C4-2B (cell line): ENCODE measurements at regions not wholly inside any gene's neighbourhood (a gene's known extent, or its start where the extent isn't known, plus 50 kb on each side); places are given as distances from the start of the nearest gene placed in this dataset.
"Not testable (repeated sequence)": the region's sequence is repeated elsewhere in the genome, so short reads cannot be mapped to it uniquely, and the experiment has no call there.

Source experiments
- ZFX ChIP-seq: fragments of 450-650 bp; IDR thresholded peaks from 2 replicates; pipeline ENCODE4 v1.6.1; 2017
- TF ChIP-seq, protein P1 (sequence below): fragments of 450-650 bp; conservative IDR thresholded peaks from 2 replicates; pipeline ENCODE4 v1.5.1; 2017; ENCODE audit warnings: mild to moderate bottlenecking

GRCh38 chr10:6824793-6825192 lies 244.7 kb upstream of the PRKCQ start:
- TF ChIP-seq, protein P1, sequence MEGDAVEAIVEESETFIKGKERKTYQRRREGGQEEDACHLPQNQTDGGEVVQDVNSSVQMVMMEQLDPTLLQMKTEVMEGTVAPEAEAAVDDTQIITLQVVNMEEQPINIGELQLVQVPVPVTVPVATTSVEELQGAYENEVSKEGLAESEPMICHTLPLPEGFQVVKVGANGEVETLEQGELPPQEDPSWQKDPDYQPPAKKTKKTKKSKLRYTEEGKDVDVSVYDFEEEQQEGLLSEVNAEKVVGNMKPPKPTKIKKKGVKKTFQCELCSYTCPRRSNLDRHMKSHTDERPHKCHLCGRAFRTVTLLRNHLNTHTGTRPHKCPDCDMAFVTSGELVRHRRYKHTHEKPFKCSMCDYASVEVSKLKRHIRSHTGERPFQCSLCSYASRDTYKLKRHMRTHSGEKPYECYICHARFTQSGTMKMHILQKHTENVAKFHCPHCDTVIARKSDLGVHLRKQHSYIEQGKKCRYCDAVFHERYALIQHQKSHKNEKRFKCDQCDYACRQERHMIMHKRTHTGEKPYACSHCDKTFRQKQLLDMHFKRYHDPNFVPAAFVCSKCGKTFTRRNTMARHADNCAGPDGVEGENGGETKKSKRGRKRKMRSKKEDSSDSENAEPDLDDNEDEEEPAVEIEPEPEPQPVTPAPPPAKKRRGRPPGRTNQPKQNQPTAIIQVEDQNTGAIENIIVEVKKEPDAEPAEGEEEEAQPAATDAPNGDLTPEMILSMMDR: not testable (repeated sequence)
- not testable (repeated sequence) for TF ChIP-seq ZFX
